ENCODE measurements at regions not wholly inside any gene's neighbourhood (a gene's known extent, or its start where the extent isn't known, plus 50 kb on each side); places are given as distances from the start of the nearest gene placed in this dataset.

GRCh38 chr3:1945698-1946097 lies 153.0 kb upstream of the CNTN4 start:
- Histone ChIP-seq H3K9me2 (no peaks in the 10 kb centered on the region), H3K36me3 (replicated peaks in 1 of 2; ENCODE audit: control insufficient read depth in 1 of 2, insufficient read depth in 2 of 2, low read length in 1 of 2) (no peaks in the 10 kb centered on the region), H3K4me2 (no peak overlapping the region), H2AFZ (ENCODE audit: low read depth) (no peak overlapping the region), H3K4me3 (ENCODE audit: low read depth in 2 of 2, low read length in 1 of 2) (no peak overlapping the region), H3K9me3 (no peaks in the 10 kb centered on the region; the same call in 1 of the 2 replicates), H3F3A (replicated peaks; ENCODE audit: insufficient read depth) (no peaks in the 10 kb centered on the region), H3K9ac (no peak overlapping the region), H3K27me3 (ENCODE audit: insufficient read depth) (no peaks in the 10 kb centered on the region), H3K27ac (ENCODE audit: low read depth in 2 of 2, low read length in 1 of 2) (no peak overlapping the region), H4K20me1 (ENCODE audit: insufficient read depth) (no peaks in the 10 kb centered on the region), H3K4me1 (ENCODE audit: control insufficient read depth in 1 of 2, insufficient read depth in 2 of 2, low read depth in 1 of 2, low read length in 1 of 2) (no peaks in the 10 kb centered on the region), H3K79me2 (ENCODE audit: insufficient read depth) (no peaks in the 10 kb centered on the region)
- TF ChIP-seq POLR2AphosphoS5 (IDR thresholded peaks at IDR 0.05; ENCODE audit: low read depth, low read length) = no peak
- TF ChIP-seq USF1 (IDR thresholded peaks at IDR 0.05; ENCODE audit: borderline replicate concordance, low read depth) = no peak
- no peak for TF ChIP-seq RCOR1 (IDR thresholded peaks at IDR 0.05; ENCODE audit: low read length)
- POLR2A ChIA-PET = no interaction called here
- CTCF ChIA-PET = no interaction called here
- no peak for DNase-seq

GRCh38 chr3:1953536-1953935 lies 145.1 kb upstream of the CNTN4 start:
- Histone ChIP-seq H3K79me2 (ENCODE audit: insufficient read depth) (no peaks in the 10 kb centered on the region), H2AFZ (ENCODE audit: low read depth) (no peak overlapping the region), H3K27ac (ENCODE audit: low read depth in 2 of 2, low read length in 1 of 2) (no peak overlapping the region), H3K9ac (no peak overlapping the region), H3K27me3 (ENCODE audit: insufficient read depth) (no peaks in the 10 kb centered on the region), H3K9me2 (no peaks in the 10 kb centered on the region), H3K4me1 (ENCODE audit: control insufficient read depth in 1 of 2, insufficient read depth in 2 of 2, low read depth in 1 of 2, low read length in 1 of 2) (no peaks in the 10 kb centered on the region; a peak in 1 of 4 replicates), H3F3A (replicated peaks; ENCODE audit: insufficient read depth) (no peaks in the 10 kb centered on the region), H3K36me3 (replicated peaks in 1 of 2; ENCODE audit: control insufficient read depth in 1 of 2, insufficient read depth in 2 of 2, low read length in 1 of 2) (no peaks in the 10 kb centered on the region), H3K4me2 (no peak overlapping the region), H3K4me3 (ENCODE audit: low read depth in 2 of 2, low read length in 1 of 2) (no peak overlapping the region), H3K9me3 (no peaks in the 10 kb centered on the region; the same call in none of the 2 replicates), H4K20me1 (ENCODE audit: insufficient read depth) (no peaks in the 10 kb centered on the region)
- no peak for DNase-seq
- CTCF ChIA-PET = no interaction called here
- POLR2A ChIA-PET = no interaction called here
- 49% methylated on average over 7 of the region's 7 CpGs for WGBS (ENCODE audit: low lambda C conversion rate)
- no peak for TF ChIP-seq YY1 (IDR thresholded peaks at IDR 0.05; ENCODE audit: low read depth)
- no peak for TF ChIP-seq ZBTB33 (IDR thresholded peaks at IDR 0.05; ENCODE audit: borderline replicate concordance, low read depth)
- TF ChIP-seq JUND (IDR thresholded peaks at IDR 0.05) = no peak
- TF ChIP-seq TAF1 (IDR thresholded peaks at IDR 0.05; ENCODE audit: borderline replicate concordance, low read depth, low read length) = no peak
- no peak for TF ChIP-seq GABPA (IDR thresholded peaks at IDR 0.05; ENCODE audit: low read depth)
- no peak for TF ChIP-seq MAX (IDR thresholded peaks at IDR 0.05; ENCODE audit: low read depth)
- no peak for TF ChIP-seq FOXM1 (IDR thresholded peaks at IDR 0.05; ENCODE audit: low read depth)
- TF ChIP-seq RFX5 (IDR thresholded peaks at IDR 0.05; ENCODE audit: low read length) = no peak
- TF ChIP-seq PBX3 (IDR thresholded peaks at IDR 0.05) = no peak
- TF ChIP-seq RAD21 (IDR thresholded peaks at IDR 0.05; ENCODE audit: low read length) = no peak
